LHCN-M2 (cell line): ENCODE measurements at regions not wholly inside any gene's neighbourhood (a gene's known extent, or its start where the extent isn't known, plus 50 kb on each side); places are given as distances from the start of the nearest gene placed in this dataset.

Experiments used
- DNase-seq: peaks from one replicate; pipeline ENCODE4 v3.0.0-alpha.2; 2012; ENCODE audit warnings: low read depth

DNA sequence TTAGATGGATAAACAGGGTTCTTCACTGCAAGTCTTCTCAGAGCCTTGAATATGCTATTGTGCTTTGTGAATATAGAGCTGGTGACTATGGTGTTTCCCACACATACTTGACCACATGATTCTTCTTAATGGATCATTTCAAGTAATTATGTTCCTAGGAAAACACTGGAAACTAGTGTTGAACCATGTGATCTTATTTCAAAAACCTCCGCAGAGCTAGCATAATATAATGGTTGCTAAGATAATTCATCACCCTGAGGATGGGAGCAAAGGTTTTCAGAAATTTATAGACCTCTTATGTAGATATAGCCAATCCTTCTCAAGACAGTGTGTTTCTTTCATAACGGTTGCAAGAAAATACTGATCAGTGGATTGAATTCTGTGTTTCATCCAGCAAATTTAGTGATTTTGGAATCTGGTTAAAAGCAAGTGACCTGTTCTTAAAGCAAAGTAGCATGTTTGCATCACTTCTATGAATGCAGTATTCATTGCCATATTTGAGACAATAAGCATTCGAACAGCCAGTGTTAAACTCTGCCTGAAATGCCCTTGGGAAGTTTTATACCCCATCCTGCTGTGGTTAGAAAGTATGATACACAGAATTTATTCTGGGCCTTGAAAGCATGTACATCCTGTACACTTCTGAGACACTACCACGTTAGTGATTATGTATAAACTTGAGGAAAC is 341.0 kb upstream of the E2F7 start:
- DNase-seq, result no peak

- no peak for DNase-seq
Observed at GRCh38 chr12:77402716-77403115, 337.3 kb upstream of the E2F7 start.

GRCh38 chr12:77401770-77402081 is 336.4 kb upstream of the E2F7 start:
- no peak for DNase-seq

DNA sequence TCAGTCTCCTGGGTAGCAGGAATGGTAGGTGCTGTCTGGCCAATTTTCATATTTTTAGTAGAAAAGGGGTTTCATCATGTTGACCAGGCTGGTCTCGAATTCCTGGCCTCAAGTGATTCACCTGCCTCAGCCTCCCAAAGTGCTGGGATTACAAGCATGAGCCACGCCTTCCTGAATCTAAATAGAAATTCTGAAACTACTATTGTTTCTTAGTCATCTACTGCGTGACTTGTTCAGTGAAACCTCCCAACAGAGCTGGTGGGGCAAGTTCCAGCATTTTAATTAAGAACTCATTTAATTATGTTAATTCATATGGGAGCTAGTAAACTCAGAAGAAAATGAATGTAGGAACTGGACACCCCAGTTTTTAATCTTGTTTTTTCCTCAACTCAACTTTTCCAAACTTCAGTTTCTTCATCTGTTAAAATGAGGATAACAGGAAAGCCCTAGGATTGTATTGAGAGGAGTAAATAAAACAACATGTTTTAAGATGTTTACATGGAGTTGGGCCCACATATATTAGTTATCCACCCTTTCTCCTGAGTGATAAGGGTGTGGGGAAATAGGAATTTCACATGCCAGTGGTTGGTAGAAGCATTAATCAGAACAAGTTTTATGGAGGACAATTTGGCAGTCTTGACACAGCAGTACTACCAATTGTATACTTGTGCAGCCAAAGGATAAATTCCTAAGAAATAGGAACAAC is 335.8 kb upstream of the E2F7 start:
- DNase-seq, result no peak

GRCh38 chr12:77392467-77393088 is 327.2 kb upstream of the E2F7 start:
- DNase-seq, result no peak

GRCh38 chr12:77388445-77389265 is 323.3 kb upstream of the E2F7 start:
- DNase-seq, result no peak

DNA sequence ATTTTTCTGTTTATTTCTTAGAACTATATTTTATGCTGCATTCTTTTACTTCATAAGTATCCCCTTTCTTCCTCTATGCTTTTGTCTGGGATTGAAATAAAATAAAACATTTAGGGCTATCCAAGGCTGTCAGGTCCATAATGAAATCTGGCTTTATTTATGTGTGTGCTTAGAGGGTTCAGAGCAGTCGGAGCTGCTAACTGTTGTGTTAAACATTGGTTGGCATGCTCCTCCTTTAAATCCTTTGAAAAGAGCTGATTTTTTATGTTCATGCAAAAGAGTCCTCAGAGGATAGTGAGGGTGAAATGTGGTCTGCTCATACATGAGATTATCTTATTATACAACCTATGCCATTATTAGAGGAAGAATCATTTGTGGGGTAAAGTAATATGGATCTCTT is 322.3 kb upstream of the E2F7 start:
- no peak for DNase-seq

- no peak for DNase-seq
Observed at GRCh38 chr12:77387214-77387613, 321.8 kb upstream of the E2F7 start.

DNA sequence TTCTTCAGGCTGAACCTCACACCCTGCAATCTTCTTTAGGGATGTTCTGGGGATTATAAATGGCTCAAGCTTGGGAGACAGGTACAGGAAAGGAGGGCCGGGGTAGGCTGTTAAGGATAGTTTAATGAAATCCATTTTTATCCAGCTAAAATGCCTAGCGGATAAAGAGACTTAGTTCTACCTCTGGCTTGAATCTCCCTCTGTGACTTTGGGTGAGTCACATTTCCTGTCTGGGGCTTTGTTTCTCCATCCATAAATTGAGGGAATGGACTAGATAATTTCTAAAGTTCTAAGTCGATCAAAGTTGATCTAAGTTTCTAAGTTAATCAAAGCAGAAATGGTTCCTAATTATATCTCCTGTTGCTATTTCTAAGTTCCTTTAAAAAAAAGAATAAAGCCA is 319.6 kb upstream of the E2F7 start:
- DNase-seq, result no peak

DNA sequence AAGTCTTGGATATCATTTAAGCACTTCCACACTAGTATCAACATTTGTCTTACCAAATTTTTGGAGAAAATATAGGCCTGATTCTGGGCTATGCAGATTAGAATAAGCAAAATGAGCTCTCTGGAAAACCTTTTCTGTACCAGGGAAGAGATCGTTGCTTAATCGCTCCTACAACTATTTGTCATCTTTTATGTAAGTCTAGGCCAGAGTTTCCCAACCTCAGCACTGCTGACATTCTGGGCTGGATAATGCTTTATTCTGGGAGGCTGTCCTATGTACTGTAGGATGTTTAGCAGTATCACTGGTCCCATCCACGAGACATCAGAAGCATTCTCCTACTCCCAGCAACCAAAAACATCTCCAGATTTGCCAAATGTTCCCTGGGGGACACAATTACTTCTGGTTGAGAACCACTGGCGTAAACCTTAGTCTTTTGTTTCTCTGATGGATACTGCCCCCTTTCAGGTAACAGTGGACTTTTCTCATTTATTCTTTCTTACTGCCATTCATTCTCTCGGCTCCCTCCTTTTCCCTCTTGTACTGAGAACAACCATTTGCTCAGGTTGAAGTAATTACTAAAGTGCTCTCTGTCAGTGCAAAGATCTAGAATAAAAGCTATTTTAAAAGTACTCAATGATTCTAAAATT is 316.9 kb upstream of the E2F7 start:
- DNase-seq, result no peak

GRCh38 chr12:77377622-77378021 is 312.3 kb upstream of the E2F7 start:
- DNase-seq, result no peak

DNA sequence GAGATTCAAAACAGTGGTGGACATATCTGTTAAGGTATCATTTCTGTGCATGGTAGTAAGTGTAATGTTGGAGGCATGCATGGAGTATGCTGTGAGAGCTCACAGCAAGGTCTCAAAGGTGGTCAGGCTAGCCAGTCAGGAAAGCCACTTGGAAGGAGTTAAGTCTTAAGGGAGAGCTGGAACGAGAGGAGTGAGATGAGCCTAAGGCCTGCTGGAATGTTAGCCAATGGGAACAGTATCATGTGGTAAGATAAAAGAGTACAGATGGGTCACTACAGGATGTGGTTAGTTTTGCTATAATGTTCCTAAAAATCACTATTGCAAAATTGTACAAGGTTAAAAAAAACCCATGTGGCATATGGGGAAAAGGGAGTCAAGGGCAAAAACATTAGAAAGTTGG is 311.7 kb upstream of the E2F7 start:
- DNase-seq, result peak; percentile 69

- DNase-seq, result no peak
Observed at GRCh38 chr12:77374673-77375072, 309.3 kb upstream of the E2F7 start.

DNA sequence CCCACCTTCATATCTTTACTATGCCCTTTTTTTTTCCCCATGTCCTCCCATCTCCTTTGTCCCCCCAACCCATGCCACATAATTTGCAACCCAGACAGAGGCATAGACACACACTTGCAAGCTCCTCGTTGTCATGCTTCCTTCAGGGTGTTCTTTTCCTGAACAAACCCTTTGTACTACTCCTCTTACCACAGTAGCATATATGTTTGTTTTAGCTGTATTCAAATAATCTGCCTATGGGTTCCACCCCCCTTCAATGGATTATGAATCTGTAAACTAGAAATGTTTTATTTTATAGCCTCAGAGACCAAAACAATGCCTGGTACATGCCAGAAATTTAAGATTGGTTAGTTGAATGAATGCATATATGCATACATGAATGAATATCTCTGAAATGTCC is 307.1 kb upstream of the E2F7 start:
- no peak for DNase-seq

GRCh38 chr12:77372026-77372425 is 306.7 kb upstream of the E2F7 start:
- DNase-seq, result no peak

DNA sequence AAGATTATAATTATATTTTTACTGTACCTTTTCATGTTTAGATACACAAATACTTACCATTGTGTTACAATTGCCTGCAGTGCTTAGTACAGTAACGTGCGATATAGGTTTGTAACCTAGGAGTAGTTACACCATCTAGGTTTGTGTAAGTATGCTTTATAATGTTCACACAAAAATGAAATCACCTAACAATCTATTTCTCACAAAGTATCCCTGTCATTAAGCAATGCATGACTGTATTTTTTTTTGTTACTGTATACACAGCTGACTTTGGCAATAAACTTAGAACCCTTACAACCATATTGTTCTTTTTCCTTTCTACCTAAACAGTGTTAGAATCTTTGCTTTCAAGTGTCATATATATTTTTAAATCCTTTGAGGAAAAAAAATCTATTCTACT is 303.0 kb upstream of the E2F7 start:
- DNase-seq, result no peak

DNA sequence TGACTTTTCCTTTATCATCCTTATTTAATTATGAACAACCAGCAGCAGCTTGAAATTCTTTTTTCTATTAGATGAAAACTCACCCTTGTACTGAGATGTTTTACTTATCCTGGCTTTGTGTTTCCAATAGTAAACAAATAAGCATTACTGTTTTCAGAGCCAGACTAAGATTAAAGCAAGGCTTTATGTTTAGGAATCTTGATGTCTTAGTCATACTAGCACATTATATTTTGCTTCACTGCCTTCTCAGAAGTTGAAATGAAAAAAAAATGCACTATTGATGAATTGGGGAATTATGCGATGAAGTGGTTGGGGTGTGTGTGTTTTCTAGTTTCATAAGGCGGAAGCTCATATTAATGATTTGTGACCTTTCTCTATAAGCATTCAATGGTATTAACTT is 301.2 kb upstream of the E2F7 start:
- no peak for DNase-seq

GRCh38 chr12:77364400-77364799 is 299.0 kb upstream of the E2F7 start:
- DNase-seq, result no peak

DNA sequence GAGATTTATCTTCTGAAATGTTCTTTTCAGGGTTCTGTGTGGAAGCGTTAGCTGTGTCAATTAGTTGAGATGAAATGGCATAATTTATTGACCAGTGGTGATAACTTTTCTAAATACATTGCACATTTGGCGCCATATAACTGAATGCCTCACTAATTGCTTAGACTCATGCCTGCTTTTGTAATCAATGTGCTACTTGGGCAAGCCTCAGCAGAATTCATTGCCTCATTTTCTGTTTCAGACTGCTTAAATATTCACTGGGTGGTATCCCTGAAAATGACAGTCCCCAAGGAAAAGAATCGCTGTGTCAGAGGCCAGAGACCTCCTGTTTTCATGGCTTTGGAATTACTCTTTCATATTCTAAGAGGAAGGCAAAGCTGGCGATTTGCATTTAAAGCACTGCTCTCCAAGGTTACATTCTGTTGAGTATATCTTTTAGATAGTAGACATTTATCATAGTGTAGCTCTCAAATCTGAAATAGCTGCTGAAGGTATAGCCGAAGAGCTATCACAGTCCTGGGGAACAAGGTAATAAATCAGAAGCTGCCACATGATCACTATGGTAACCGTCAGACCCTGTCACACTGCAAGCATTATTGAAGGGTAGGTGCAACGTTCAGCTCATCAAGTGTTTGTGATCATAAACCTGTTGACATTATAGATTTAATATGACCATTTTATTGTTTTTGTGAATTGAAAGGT is 297.3 kb upstream of the E2F7 start:
- no peak for DNase-seq

GRCh38 chr12:77357655-77358054 is 292.3 kb upstream of the E2F7 start:
- DNase-seq, result no peak

GRCh38 chr12:77354766-77355362 is 289.5 kb upstream of the E2F7 start:
- peak; percentile 58 for DNase-seq
